ENCODE measurements at regions not wholly inside any gene's neighbourhood (a gene's known extent, or its start where the extent isn't known, plus 50 kb on each side); places are given as distances from the start of the nearest gene placed in this dataset.

DNA sequence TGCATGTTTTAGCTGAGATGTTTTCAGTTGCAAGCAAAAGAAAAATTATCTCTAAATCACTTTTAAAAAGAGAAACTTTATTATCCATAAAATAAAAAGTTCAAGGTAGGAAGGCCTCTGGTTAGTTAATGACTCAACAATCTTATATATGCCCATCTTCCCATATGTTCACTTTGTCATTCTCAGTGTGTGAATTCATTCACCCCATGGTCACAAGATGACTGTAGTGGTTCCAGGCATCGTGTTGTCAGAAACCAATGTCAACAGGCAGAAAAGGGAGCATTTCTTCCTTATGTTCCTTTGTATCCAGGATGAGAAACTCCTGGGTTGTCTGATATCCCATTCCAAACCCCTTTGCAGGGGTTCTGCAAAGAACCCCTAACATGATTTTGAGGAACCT, 119.9 kb upstream of the RAP2B start:
- no peak overlapping the region for H3K27ac ChIP-seq (ENCODE audit: low read depth)
- no peaks in the 10 kb centered on the region for H3F3A ChIP-seq (replicated peaks; ENCODE audit: low read depth)
- H3K4me3 ChIP-seq, result no peak overlapping the region
- H3K27me3 ChIP-seq (ENCODE audit: insufficient read depth), result no peaks in the 10 kb centered on the region
- no peaks in the 10 kb centered on the region for H3K36me3 ChIP-seq (ENCODE audit: insufficient read depth)
- no peak overlapping the region for H2AFZ ChIP-seq
- DNase-seq (ENCODE audit: low spot score) (no peak), ATAC-seq (no peak)
- no peaks in the 10 kb centered on the region for H3K9me2 ChIP-seq (ENCODE audit: insufficient read depth)
- H3K4me1 ChIP-seq (ENCODE audit: insufficient read depth), result no peaks in the 10 kb centered on the region
- H3K4me1 Mint-ChIP-seq, result 0 out of 3 replicates have a peak, but pooled peaks cover 3% of the 10 kb centered on the region
- H3K27ac Mint-ChIP-seq, result no peak overlapping the region
- H4K20me1 ChIP-seq (replicated peaks; ENCODE audit: insufficient read depth), result no peaks in the 10 kb centered on the region
- no peaks in the 10 kb centered on the region for H3K27me3 Mint-ChIP-seq (ENCODE audit: insufficient read depth, low read depth, poor library complexity)
- no peak overlapping the region for H3K4me2 ChIP-seq
- TF ChIP-seq EZH2phosphoT487 (IDR thresholded peaks at IDR 0.05; ENCODE audit: unreplicated experiment) (no peak), NANOG (IDR thresholded peaks at IDR 0.05; ENCODE audit: borderline replicate concordance) (no peak), EZH2 (IDR thresholded peaks at IDR 0.05; ENCODE audit: low read depth, unreplicated experiment) (no peak), POLR2AphosphoS5 (IDR thresholded peaks at IDR 0.05; ENCODE audit: low read depth) (no peak), ETS1 (IDR thresholded peaks at IDR 0.05) (no peak), JUNB (IDR thresholded peaks at IDR 0.05; ENCODE audit: unreplicated experiment) (no peak), ZNF331 (CRISPR knock-in tag; IDR thresholded peaks at IDR 0.05; ENCODE audit: low read depth) (no peak), CREB1 (CRISPR knock-in tag; IDR thresholded peaks at IDR 0.05; ENCODE audit: low read depth) (no peak), STAT1 (IDR thresholded peaks at IDR 0.05; ENCODE audit: unreplicated experiment) (no peak), ZNF114 (CRISPR knock-in tag; IDR thresholded peaks at IDR 0.05) (no peak)
- TF ChIP-seq, protein P1, sequence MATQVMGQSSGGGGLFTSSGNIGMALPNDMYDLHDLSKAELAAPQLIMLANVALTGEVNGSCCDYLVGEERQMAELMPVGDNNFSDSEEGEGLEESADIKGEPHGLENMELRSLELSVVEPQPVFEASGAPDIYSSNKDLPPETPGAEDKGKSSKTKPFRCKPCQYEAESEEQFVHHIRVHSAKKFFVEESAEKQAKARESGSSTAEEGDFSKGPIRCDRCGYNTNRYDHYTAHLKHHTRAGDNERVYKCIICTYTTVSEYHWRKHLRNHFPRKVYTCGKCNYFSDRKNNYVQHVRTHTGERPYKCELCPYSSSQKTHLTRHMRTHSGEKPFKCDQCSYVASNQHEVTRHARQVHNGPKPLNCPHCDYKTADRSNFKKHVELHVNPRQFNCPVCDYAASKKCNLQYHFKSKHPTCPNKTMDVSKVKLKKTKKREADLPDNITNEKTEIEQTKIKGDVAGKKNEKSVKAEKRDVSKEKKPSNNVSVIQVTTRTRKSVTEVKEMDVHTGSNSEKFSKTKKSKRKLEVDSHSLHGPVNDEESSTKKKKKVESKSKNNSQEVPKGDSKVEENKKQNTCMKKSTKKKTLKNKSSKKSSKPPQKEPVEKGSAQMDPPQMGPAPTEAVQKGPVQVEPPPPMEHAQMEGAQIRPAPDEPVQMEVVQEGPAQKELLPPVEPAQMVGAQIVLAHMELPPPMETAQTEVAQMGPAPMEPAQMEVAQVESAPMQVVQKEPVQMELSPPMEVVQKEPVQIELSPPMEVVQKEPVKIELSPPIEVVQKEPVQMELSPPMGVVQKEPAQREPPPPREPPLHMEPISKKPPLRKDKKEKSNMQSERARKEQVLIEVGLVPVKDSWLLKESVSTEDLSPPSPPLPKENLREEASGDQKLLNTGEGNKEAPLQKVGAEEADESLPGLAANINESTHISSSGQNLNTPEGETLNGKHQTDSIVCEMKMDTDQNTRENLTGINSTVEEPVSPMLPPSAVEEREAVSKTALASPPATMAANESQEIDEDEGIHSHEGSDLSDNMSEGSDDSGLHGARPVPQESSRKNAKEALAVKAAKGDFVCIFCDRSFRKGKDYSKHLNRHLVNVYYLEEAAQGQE (IDR thresholded peaks at IDR 0.05; ENCODE audit: unreplicated experiment), result no peak
- TF ChIP-seq, protein P2, sequence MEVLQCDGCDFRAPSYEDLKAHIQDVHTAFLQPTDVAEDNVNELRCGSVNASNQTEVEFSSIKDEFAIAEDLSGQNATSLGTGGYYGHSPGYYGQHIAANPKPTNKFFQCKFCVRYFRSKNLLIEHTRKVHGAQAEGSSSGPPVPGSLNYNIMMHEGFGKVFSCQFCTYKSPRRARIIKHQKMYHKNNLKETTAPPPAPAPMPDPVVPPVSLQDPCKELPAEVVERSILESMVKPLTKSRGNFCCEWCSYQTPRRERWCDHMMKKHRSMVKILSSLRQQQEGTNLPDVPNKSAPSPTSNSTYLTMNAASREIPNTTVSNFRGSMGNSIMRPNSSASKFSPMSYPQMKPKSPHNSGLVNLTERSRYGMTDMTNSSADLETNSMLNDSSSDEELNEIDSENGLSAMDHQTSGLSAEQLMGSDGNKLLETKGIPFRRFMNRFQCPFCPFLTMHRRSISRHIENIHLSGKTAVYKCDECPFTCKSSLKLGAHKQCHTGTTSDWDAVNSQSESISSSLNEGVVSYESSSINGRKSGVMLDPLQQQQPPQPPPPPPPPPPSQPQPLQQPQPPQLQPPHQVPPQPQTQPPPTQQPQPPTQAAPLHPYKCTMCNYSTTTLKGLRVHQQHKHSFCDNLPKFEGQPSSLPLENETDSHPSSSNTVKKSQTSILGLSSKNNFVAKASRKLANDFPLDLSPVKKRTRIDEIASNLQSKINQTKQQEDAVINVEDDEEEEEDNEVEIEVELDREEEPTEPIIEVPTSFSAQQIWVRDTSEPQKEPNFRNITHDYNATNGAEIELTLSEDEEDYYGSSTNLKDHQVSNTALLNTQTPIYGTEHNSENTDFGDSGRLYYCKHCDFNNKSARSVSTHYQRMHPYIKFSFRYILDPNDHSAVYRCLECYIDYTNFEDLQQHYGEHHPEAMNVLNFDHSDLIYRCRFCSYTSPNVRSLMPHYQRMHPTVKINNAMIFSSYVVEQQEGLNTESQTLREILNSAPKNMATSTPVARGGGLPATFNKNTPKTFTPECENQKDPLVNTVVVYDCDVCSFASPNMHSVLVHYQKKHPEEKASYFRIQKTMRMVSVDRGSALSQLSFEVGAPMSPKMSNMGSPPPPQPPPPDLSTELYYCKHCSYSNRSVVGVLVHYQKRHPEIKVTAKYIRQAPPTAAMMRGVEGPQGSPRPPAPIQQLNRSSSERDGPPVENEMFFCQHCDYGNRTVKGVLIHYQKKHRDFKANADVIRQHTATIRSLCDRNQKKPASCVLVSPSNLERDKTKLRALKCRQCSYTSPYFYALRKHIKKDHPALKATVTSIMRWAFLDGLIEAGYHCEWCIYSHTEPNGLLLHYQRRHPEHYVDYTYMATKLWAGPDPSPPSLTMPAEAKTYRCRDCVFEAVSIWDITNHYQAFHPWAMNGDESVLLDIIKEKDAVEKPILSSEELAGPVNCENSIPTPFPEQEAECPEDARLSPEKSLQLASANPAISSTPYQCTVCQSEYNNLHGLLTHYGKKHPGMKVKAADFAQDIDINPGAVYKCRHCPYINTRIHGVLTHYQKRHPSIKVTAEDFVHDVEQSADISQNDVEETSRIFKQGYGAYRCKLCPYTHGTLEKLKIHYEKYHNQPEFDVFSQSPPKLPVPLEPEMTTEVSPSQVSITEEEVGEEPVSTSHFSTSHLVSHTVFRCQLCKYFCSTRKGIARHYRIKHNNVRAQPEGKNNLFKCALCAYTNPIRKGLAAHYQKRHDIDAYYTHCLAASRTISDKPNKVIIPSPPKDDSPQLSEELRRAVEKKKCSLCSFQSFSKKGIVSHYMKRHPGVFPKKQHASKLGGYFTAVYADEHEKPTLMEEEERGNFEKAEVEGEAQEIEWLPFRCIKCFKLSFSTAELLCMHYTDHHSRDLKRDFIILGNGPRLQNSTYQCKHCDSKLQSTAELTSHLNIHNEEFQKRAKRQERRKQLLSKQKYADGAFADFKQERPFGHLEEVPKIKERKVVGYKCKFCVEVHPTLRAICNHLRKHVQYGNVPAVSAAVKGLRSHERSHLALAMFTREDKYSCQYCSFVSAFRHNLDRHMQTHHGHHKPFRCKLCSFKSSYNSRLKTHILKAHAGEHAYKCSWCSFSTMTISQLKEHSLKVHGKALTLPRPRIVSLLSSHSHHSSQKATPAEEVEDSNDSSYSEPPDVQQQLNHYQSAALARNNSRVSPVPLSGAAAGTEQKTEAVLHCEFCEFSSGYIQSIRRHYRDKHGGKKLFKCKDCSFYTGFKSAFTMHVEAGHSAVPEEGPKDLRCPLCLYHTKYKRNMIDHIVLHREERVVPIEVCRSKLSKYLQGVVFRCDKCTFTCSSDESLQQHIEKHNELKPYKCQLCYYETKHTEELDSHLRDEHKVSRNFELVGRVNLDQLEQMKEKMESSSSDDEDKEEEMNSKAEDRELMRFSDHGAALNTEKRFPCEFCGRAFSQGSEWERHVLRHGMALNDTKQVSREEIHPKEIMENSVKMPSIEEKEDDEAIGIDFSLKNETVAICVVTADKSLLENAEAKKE (CRISPR knock-in tag; IDR thresholded peaks at IDR 0.05), result no peak
- TF ChIP-seq, protein P3, sequence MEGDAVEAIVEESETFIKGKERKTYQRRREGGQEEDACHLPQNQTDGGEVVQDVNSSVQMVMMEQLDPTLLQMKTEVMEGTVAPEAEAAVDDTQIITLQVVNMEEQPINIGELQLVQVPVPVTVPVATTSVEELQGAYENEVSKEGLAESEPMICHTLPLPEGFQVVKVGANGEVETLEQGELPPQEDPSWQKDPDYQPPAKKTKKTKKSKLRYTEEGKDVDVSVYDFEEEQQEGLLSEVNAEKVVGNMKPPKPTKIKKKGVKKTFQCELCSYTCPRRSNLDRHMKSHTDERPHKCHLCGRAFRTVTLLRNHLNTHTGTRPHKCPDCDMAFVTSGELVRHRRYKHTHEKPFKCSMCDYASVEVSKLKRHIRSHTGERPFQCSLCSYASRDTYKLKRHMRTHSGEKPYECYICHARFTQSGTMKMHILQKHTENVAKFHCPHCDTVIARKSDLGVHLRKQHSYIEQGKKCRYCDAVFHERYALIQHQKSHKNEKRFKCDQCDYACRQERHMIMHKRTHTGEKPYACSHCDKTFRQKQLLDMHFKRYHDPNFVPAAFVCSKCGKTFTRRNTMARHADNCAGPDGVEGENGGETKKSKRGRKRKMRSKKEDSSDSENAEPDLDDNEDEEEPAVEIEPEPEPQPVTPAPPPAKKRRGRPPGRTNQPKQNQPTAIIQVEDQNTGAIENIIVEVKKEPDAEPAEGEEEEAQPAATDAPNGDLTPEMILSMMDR (conservative IDR thresholded peaks at IDR 0.05; ENCODE audit: low read depth in 2 of 2), result no peak
- H3K36me3 Mint-ChIP-seq (ENCODE audit: low read depth), result no peaks in the 10 kb centered on the region
- H3K4me3 Mint-ChIP-seq, result no peak overlapping the region
- no peaks in the 10 kb centered on the region for H3K9me3 Mint-ChIP-seq
- no peaks in the 10 kb centered on the region for H3K79me2 ChIP-seq (replicated peaks; ENCODE audit: insufficient read depth)

Measured in GM23338 (cell line).